ENCODE measurements at regions not wholly inside any gene's neighbourhood (a gene's known extent, or its start where the extent isn't known, plus 50 kb on each side); places are given as distances from the start of the nearest gene placed in this dataset.

GRCh38 chr1:212536586-212536985 is 72.0 kb upstream of the ATF3 start:
- TF ChIP-seq CTCF (IDR thresholded peaks at IDR 0.05): no peak
- TF ChIP-seq EZH2 (IDR thresholded peaks at IDR 0.05; ENCODE audit: borderline replicate concordance, insufficient read depth, low read depth, low read length, poor library complexity, severe bottlenecking): no peak
- no peak overlapping the region for H3K4me3 Mint-ChIP-seq
- no peak overlapping the region for H3K27ac ChIP-seq (ENCODE audit: low read length in 2 of 2)
- ChIA-PET POLR2A (no interaction called here), CTCF (interaction anchor here (0.6 to 1.7 kb wide), 2 partner anchors 18 to 60 kb away, joined by 3 read pairs; no protein-coding TSS in a partner anchor)
- no peaks in the 10 kb centered on the region for H3K79me2 ChIP-seq (ENCODE audit: control insufficient read depth, insufficient read depth, low read length)
- no peaks in the 10 kb centered on the region for H3K4me1 ChIP-seq (ENCODE audit: control insufficient read depth in 2 of 2, insufficient read depth in 2 of 2, low read length in 2 of 2)
- H3K27me3 ChIP-seq (replicated peaks in 1 of 4; ENCODE audit: control extremely low read depth in 1 of 4, control insufficient read depth in 3 of 4, insufficient read depth in 4 of 4, low read length in 3 of 4): peaks cover 0 to 4% (median 0%) of the 10 kb centered on the region in 4 experiments
- no peaks in the 10 kb centered on the region for H3K36me3 ChIP-seq (replicated peaks in 1 of 2; ENCODE audit: control extremely low read depth in 1 of 2, control insufficient read depth in 1 of 2, extremely low read depth in 1 of 2, insufficient read depth in 2 of 2, low read length in 1 of 2)
- no peak overlapping the region for H3K4me2 ChIP-seq (replicated peaks; ENCODE audit: low read depth, low read length, poor library complexity, severe bottlenecking)
- no peak overlapping the region for H3K9ac ChIP-seq (ENCODE audit: low read length)
- peaks cover 22% of the 10 kb centered on the region for H3K27me3 Mint-ChIP-seq
- H3K27ac Mint-ChIP-seq: no peak overlapping the region
- H3K9me3 Mint-ChIP-seq (ENCODE audit: insufficient read depth): no peaks in the 10 kb centered on the region
- H2AFZ ChIP-seq (ENCODE audit: insufficient read depth, low read depth, low read length, poor library complexity, severe bottlenecking): no peak overlapping the region
- H3K4me3 ChIP-seq (ENCODE audit: control extremely low read depth in 1 of 5, extremely low read depth in 1 of 5, insufficient read depth in 1 of 5, low read depth in 2 of 5, low read length in 4 of 5): no peak overlapping the region
- no peak for DNase-seq
- no peaks in the 10 kb centered on the region for H3K4me1 Mint-ChIP-seq
- no peak for ATAC-seq (ENCODE audit: low read depth)
- intact Hi-C loops (cut with micrococcal nuclease): no loop called here
- WGBS (ENCODE audit: insufficient coverage): 97% methylated on average over 5 of the region's 6 CpGs
- H4K20me1 ChIP-seq (ENCODE audit: control insufficient read depth, insufficient read depth, low read length, poor library complexity, severe bottlenecking): no peaks in the 10 kb centered on the region
- H3K9me3 ChIP-seq (ENCODE audit: control extremely low read depth in 1 of 3, control insufficient read depth in 2 of 3, insufficient read depth in 1 of 3, low read length in 2 of 3): peaks cover 3 to 11% (median 5%) of the 10 kb centered on the region in 3 donors

DNA sequence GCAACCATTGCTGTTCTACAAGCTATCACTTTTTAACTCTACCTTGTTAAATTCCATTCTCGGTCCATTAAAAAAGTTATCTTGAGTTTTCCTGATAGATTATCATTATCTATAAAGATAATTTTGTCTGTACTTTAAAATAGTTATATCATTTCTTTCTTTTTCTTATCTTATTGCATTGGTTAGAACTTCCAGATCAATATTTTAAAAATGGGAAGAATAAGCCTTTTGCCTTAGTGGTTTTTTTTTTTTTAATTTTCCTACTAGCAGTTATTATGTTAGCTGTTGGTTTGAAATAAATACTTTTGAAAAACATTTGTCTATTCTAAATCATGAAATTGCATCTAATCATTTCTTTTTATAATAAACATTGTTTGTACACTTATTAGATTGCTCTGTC is 71.0 kb upstream of the ATF3 start:
- Histone ChIP-seq H3K27me3 (replicated peaks in 1 of 4; ENCODE audit: control extremely low read depth in 1 of 4, control insufficient read depth in 3 of 4, insufficient read depth in 4 of 4, low read length in 3 of 4) (peaks cover 0 to 4% (median 0%) of the 10 kb centered on the region in 4 experiments), H2AFZ (ENCODE audit: insufficient read depth, low read depth, low read length, poor library complexity, severe bottlenecking) (no peak overlapping the region), H3K9ac (ENCODE audit: low read length) (no peak overlapping the region), H3K4me2 (replicated peaks; ENCODE audit: low read depth, low read length, poor library complexity, severe bottlenecking) (no peak overlapping the region), H3K36me3 (replicated peaks in 1 of 2; ENCODE audit: control extremely low read depth in 1 of 2, control insufficient read depth in 1 of 2, extremely low read depth in 1 of 2, insufficient read depth in 2 of 2, low read length in 1 of 2) (no peaks in the 10 kb centered on the region), H3K27ac (ENCODE audit: low read length in 2 of 2) (no peak overlapping the region), H3K9me3 (ENCODE audit: control extremely low read depth in 1 of 3, control insufficient read depth in 2 of 3, insufficient read depth in 1 of 3, low read length in 2 of 3) (peaks cover 3 to 11% (median 5%) of the 10 kb centered on the region in 3 donors), H4K20me1 (ENCODE audit: control insufficient read depth, insufficient read depth, low read length, poor library complexity, severe bottlenecking) (no peaks in the 10 kb centered on the region), H3K79me2 (ENCODE audit: control insufficient read depth, insufficient read depth, low read length) (no peaks in the 10 kb centered on the region), H3K4me3 (ENCODE audit: control extremely low read depth in 1 of 5, extremely low read depth in 1 of 5, insufficient read depth in 1 of 5, low read depth in 2 of 5, low read length in 4 of 5) (no peak overlapping the region), H3K4me1 (ENCODE audit: control insufficient read depth in 2 of 2, insufficient read depth in 2 of 2, low read length in 2 of 2) (peaks cover 3 to 7% of the 10 kb centered on the region in 2 donors)
- peaks cover 18% of the 10 kb centered on the region for H3K27me3 Mint-ChIP-seq
- TF ChIP-seq EZH2 (IDR thresholded peaks at IDR 0.05; ENCODE audit: borderline replicate concordance, insufficient read depth, low read depth, low read length, poor library complexity, severe bottlenecking) (no peak), CTCF (IDR thresholded peaks at IDR 0.05) (no peak)
- no peaks in the 10 kb centered on the region for H3K9me3 Mint-ChIP-seq (ENCODE audit: insufficient read depth)
- H3K4me1 Mint-ChIP-seq: peaks cover 2% of the 10 kb centered on the region
- no peak overlapping the region for H3K4me3 Mint-ChIP-seq
- no peak overlapping the region for H3K27ac Mint-ChIP-seq
- ATAC-seq (ENCODE audit: low read depth): no peak
- DNase-seq: no peak
- no CpG with 5 or more reads among the region's 1 CpG for WGBS (ENCODE audit: insufficient coverage)
- ChIA-PET CTCF (interaction anchor here (0.6 to 1.9 kb wide), 3 partner anchors 19 to 150 kb away, joined by 3 to 8 read pairs (median 3); no protein-coding TSS in a partner anchor), POLR2A (no interaction called here)
- intact Hi-C loops (cut with micrococcal nuclease): no loop called here
